CD4-positive, CD25-positive, alpha-beta regulatory T cell (primary cell): ENCODE measurements at regions not wholly inside any gene's neighbourhood (a gene's known extent, or its start where the extent isn't known, plus 50 kb on each side); places are given as distances from the start of the nearest gene placed in this dataset.

Experiments
- ATAC-seq, 2 donors: fragments of 150-1000 bp; cut with Tn5 transposase; one replicate each; pipeline ENCODE4 v1.10.0; 2021; ENCODE audit warnings: low read depth in 2 of 2, moderate number of reproducible peaks in 2 of 2, moderate library complexity in 1 of 2
- DNase-seq, 3 donors: peaks; one replicate each; pipeline versions ENCODE4 v3.0.0 to v3.0.0-alpha.2; 2012 to 2022; ENCODE audit warnings: mixed read lengths in 1 of 3
- H3K27ac ChIP-seq: one replicate; pipeline ENCODE4 v1.7.0; 2013; ENCODE audit warnings: mild to moderate bottlenecking, low read length; ENCODE audit not compliant: insufficient read depth, poor library complexity, severe bottlenecking
- H3K27me3 ChIP-seq: one replicate; pipeline ENCODE4 v1.7.0; 2013; ENCODE audit warnings: low read length; ENCODE audit not compliant: control insufficient read depth, insufficient read depth
- H3K36me3 ChIP-seq: one replicate; pipeline ENCODE4 v1.7.0; 2013; ENCODE audit warnings: mild to moderate bottlenecking, low read length, moderate library complexity; ENCODE audit not compliant: control insufficient read depth, insufficient read depth
- H3K4me1 ChIP-seq: 2 replicates; pipeline ENCODE4 v1.7.0; 2013; ENCODE audit warnings: mild to moderate bottlenecking, low read length; ENCODE audit not compliant: insufficient read depth, control insufficient read depth, poor library complexity, severe bottlenecking
- H3K4me3 ChIP-seq: one replicate; pipeline ENCODE4 v1.7.0; 2013; ENCODE audit warnings: low read depth, mild to moderate bottlenecking, low read length, moderate library complexity
- H3K9me3 ChIP-seq, 2 experiments: 1 replicate in 1 of 2; 2 replicates in 1 of 2; pipeline ENCODE4 v1.7.0; 2013; ENCODE audit warnings: low read length in 2 of 2, mild to moderate bottlenecking in 1 of 2, moderate library complexity in 1 of 2; ENCODE audit not compliant: control insufficient read depth in 2 of 2
- H3K27ac Mint-ChIP-seq, 3 donors: one replicate each; pipeline ENCODE4 v1.8.0; 2020 to 2022; ENCODE audit warnings: mild to moderate bottlenecking in 3 of 3, mixed read lengths in 3 of 3, moderate library complexity in 2 of 3
- H3K27me3 Mint-ChIP-seq: one replicate; pipeline ENCODE4 v1.8.0; 2022; ENCODE audit warnings: mild to moderate bottlenecking, mixed read lengths
- H3K36me3 Mint-ChIP-seq: one replicate; pipeline ENCODE4 v1.8.0; 2020; ENCODE audit warnings: mixed read lengths
- H3K4me1 Mint-ChIP-seq, 4 donors: one replicate each; pipeline ENCODE4 v1.8.0; 2020 to 2022; ENCODE audit warnings: mixed read lengths in 4 of 4, mild to moderate bottlenecking in 1 of 4
- H3K4me3 Mint-ChIP-seq, 4 donors: one replicate each; pipeline ENCODE4 v1.8.0; 2020 to 2022; ENCODE audit warnings: mild to moderate bottlenecking in 4 of 4, mixed read lengths in 4 of 4, moderate library complexity in 3 of 4
- H3K9me3 Mint-ChIP-seq, 7 donors: one replicate each; pipeline ENCODE4 v1.8.0; 2020 to 2022; ENCODE audit warnings: mixed read lengths in 7 of 7, mild to moderate bottlenecking in 3 of 7, moderate library complexity in 2 of 7

DNA sequence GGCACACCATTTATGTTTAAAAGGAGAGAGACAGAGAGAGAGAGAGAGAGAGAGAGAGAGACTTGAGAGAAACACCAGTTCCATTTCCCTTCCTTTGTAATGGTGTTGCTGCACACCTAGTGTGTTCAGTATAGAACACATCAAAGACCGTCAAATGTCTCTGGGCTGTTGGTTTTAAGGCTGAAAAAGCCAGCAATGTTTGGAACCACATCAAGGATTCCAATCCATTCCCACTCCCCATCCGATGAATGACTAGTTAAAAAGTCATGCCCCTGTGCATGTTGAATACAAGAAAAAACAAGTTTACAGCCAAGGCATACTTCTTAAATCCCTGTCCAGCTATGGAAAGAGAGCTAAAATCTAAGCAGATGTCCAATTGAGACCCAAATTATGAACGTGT, 83.0 kb upstream of the IFNE start:
- no peaks in the 10 kb centered on the region for H3K9me3 ChIP-seq
- H3K27ac ChIP-seq = no peak overlapping the region
- Mint-ChIP-seq H3K27me3 (peaks cover 43% of the 10 kb centered on the region), H3K36me3 (no peaks in the 10 kb centered on the region), H3K4me1 (peaks cover 0 to 4% (median 1%) of the 10 kb centered on the region in 4 donors), H3K4me3 (no peak overlapping the region), H3K27ac (no peak overlapping the region), H3K9me3 (no peaks in the 10 kb centered on the region)
- DNase-seq (no peak), ATAC-seq (no peak)
- H3K4me1 ChIP-seq = no peaks in the 10 kb centered on the region
- no peaks in the 10 kb centered on the region for H3K36me3 ChIP-seq
- no peak overlapping the region for H3K4me3 ChIP-seq
- H3K27me3 ChIP-seq = peaks cover 27% of the 10 kb centered on the region

DNA sequence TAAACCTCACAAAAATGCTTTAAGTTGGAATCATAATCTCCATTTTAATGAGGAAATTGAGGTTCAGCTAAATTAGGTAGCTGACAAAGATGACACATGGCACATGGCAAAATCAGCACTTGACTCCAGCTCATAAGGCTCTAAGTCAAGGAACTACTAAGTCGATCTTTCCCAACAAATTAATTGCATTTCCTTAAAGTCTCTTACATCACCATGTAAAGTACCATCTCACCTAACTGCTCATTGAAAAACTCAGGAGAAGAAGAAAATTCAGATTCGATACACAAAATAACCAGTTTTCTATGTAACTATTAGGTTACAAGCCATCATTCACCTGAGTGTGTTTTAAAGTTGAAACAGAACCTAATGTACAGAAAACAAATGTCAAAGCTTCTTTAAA, 85.8 kb upstream of the IFNE start:
- no peak overlapping the region for H3K4me3 Mint-ChIP-seq
- Histone ChIP-seq H3K9me3 (no peaks in the 10 kb centered on the region), H3K36me3 (no peaks in the 10 kb centered on the region), H3K4me3 (no peak overlapping the region), H3K27ac (no peak overlapping the region), H3K27me3 (peaks cover 16% of the 10 kb centered on the region), H3K4me1 (no peaks in the 10 kb centered on the region)
- H3K9me3 Mint-ChIP-seq = no peaks in the 10 kb centered on the region
- peaks cover 0 to 4% (median 0%) of the 10 kb centered on the region in 4 donors for H3K4me1 Mint-ChIP-seq
- no peak for DNase-seq
- ATAC-seq = no peak
- peaks cover 51% of the 10 kb centered on the region for H3K27me3 Mint-ChIP-seq
- H3K36me3 Mint-ChIP-seq = no peaks in the 10 kb centered on the region
- H3K27ac Mint-ChIP-seq = no peak overlapping the region

DNA sequence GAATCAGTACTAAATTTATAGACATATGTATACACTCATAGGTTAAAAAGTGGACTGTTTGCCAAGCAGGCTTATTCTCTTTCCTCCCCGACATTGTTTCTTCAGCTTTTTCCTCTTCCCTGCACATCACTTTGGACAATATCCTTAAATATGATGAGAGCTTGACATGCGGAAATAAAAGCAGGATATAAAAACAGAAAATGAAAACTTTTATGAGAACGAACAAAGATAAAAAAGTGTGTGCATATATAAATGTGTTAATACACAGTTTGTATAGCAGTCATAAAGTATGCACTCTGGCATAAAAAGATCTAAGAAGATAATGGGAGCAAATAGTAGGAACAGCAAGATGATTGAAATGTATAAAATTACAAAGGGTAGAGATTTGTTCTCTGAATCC, 86.4 kb upstream of the IFNE start:
- no peaks in the 10 kb centered on the region for H3K9me3 ChIP-seq
- Mint-ChIP-seq H3K27ac (no peak overlapping the region), H3K4me3 (no peak overlapping the region)

DNA sequence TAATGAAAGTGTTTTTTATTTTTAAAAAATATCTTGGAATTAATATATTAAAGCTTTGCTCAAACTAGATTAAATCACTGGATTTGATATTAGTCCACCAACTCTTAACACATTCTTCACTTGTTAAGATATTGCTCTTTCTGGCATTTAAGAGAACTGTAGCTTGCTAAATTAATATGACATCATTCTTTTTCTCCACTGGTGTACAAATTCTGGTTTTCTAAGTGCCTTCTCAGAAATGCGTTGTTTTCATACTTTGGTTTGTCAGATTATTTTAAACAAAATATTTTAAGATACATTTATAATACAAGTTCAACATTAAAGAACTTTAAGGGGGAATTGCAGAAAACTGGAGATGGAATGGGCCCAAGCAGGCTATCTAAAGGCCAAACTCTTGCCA, 87.6 kb upstream of the IFNE start:
- H3K36me3 ChIP-seq = no peaks in the 10 kb centered on the region
- no peaks in the 10 kb centered on the region for H3K4me1 ChIP-seq
- Mint-ChIP-seq H3K36me3 (no peaks in the 10 kb centered on the region), H3K4me1 (no peaks in the 10 kb centered on the region), H3K9me3 (no peaks in the 10 kb centered on the region), H3K27me3 (peaks cover 43% of the 10 kb centered on the region), H3K27ac (no peak overlapping the region), H3K4me3 (no peak overlapping the region)
- no peak for DNase-seq
- no peak overlapping the region for H3K4me3 ChIP-seq
- no peak overlapping the region for H3K27ac ChIP-seq
- peaks cover 13% of the 10 kb centered on the region for H3K27me3 ChIP-seq
- no peak for ATAC-seq
- H3K9me3 ChIP-seq = no peaks in the 10 kb centered on the region

More for the DNA sequence above, 86.4 kb upstream of the IFNE start:
- Histone ChIP-seq H3K27me3 (peaks cover 13% of the 10 kb centered on the region), H3K36me3 (no peaks in the 10 kb centered on the region), H3K4me3 (no peak overlapping the region), H3K4me1 (no peaks in the 10 kb centered on the region), H3K27ac (no peak overlapping the region)
- Mint-ChIP-seq H3K36me3 (no peaks in the 10 kb centered on the region), H3K9me3 (no peaks in the 10 kb centered on the region), H3K4me1 (peaks cover 0 to 4% (median 0%) of the 10 kb centered on the region in 4 donors), H3K27me3 (peaks cover 51% of the 10 kb centered on the region)
- ATAC-seq = no peak
- no peak for DNase-seq

DNA sequence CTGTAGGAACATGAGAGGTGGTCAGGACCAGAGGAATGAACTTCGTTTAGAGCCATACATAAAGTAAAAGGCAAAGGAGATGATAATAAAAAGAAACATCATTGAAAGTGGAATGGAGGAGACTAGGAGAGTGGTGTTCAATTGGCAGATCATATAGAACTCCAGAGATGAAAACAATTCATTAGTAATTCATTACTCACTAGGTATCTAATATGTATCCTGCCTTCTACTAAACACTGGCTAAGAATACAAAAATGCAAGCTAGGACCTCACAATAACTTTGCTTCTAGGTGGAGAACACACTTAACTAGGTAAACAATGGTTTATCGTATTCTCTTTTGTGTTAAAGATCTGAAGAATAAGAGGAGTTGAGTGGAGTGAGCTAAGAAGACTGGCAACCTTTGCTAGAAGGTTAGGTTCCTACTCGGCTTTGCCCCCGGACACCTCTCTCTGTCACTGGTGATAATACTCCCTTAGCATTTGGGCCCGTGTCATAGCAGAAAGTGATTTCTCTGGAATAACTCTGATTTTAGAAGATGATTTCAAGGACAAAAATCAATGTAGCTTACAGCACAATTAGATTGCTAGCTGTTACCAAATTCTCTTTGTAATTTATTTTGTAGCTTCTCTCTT, 88.6 kb upstream of the IFNE start:
- Mint-ChIP-seq H3K36me3 (no peaks in the 10 kb centered on the region), H3K27ac (no peak overlapping the region), H3K9me3 (no peaks in the 10 kb centered on the region), H3K27me3 (peaks cover 41% of the 10 kb centered on the region), H3K4me1 (no peaks in the 10 kb centered on the region), H3K4me3 (no peak overlapping the region)
- DNase-seq (no peak), ATAC-seq (no peak)
- no peak overlapping the region for H3K4me3 ChIP-seq
- H3K27me3 ChIP-seq = peaks cover 6% of the 10 kb centered on the region
- H3K4me1 ChIP-seq = no peaks in the 10 kb centered on the region
- no peaks in the 10 kb centered on the region for H3K9me3 ChIP-seq
- no peaks in the 10 kb centered on the region for H3K36me3 ChIP-seq
- no peak overlapping the region for H3K27ac ChIP-seq

DNA sequence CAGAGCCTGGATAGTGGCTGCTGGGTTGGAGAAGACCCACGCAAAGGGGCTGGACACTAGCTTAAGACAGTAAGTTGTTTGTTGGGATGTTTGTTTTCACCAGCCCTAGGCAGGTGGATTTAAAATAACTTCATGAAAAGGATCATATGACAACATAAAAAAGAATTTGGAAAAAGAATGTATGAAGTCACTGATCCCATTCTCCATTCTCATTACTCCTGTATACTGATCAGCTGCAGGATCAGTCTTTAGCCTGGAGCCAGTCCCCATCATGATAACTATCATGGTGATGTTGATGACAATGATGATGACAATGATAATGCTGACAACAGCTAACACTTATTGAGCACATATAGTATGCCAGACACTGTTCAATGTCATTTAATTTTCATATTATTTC, 92.1 kb upstream of the IFNE start:
- Histone ChIP-seq H3K27me3 (no peaks in the 10 kb centered on the region), H3K9me3 (no peaks in the 10 kb centered on the region), H3K4me3 (no peak overlapping the region), H3K36me3 (no peaks in the 10 kb centered on the region), H3K4me1 (peaks cover 13% of the 10 kb centered on the region), H3K27ac (no peak overlapping the region)
- no peak overlapping the region for H3K27ac Mint-ChIP-seq
- H3K27me3 Mint-ChIP-seq = peaks cover 13% of the 10 kb centered on the region
- H3K36me3 Mint-ChIP-seq = no peaks in the 10 kb centered on the region
- DNase-seq (no peak), ATAC-seq (no peak)
- no peaks in the 10 kb centered on the region for H3K9me3 Mint-ChIP-seq
- H3K4me3 Mint-ChIP-seq = no peak overlapping the region
- peaks cover 19 to 26% (median 20%) of the 10 kb centered on the region in 4 donors for H3K4me1 Mint-ChIP-seq

DNA sequence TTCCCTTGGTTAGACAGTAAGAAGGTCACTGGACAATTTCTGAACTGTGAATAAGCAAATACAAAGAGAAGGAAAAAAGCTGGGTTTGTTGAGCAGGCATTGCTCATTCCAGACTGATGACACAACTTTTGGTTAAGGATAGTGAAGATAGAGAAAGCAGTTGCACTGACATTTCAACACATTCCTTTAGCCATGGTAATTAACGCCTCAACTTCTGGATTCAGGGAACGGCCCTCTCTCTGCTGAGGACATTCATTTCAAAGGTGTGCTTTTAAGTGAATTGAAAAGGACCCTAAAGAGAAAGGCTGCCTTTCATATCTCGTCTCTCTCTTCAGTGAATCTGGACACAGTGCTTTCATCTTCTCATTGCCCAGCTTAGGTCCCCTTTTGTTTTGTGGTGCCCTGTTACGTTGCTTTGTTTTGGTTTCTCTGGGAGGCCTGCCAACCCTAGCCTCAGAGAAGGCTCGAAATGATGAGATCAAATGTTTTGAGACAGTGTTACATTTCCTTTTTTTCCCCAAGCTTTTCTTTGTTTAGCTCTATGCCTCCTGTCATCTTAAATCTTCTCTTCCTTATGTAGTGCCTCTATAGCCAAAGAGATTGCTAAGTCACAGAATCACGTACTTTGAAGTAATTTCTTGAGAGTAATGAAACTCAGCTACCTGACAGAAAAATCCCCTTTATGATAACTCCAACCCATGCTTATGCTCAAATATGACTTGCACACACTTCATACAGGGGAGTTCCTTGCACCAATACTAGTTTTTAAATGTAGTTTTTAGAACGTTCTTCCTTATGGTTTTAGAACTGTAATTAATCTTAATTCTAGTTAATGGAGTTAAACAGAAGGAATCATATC, 94.4 kb upstream of the IFNE start:
- Mint-ChIP-seq H3K36me3 (no peaks in the 10 kb centered on the region), H3K9me3 (no peaks in the 10 kb centered on the region), H3K4me3 (peak overlapping the region in 3 of 4 donors; percentile 1 to 60 (median 4)), H3K27ac (peak overlapping the region; percentile 43 to 79 (median 65)), H3K27me3 (peaks cover 6% of the 10 kb centered on the region), H3K4me1 (peaks cover 19 to 31% (median 21%) of the 10 kb centered on the region in 4 donors)
- Histone ChIP-seq H3K27ac (no peak overlapping the region), H3K9me3 (no peaks in the 10 kb centered on the region), H3K4me3 (no peak overlapping the region), H3K4me1 (peaks cover 18% of the 10 kb centered on the region), H3K27me3 (no peaks in the 10 kb centered on the region), H3K36me3 (no peaks in the 10 kb centered on the region)
- ATAC-seq (peak in 1 of 2 donors; percentile 13), DNase-seq (peak in 1 of 3 donors; percentile 26)
